Lower leg skin (tissue), 4 donors: ENCODE measurements at regions not wholly inside any gene's neighbourhood (a gene's known extent, or its start where the extent isn't known, plus 50 kb on each side); places are given as distances from the start of the nearest gene placed in this dataset.

Source experiments
- DNase-seq, 2 donors: peaks; one replicate each; pipeline ENCODE4 v3.0.0-alpha.2; 2019; ENCODE audit warnings: low spot score in 2 of 2
- H3K4me3 ChIP-seq: fragments of 200-600 bp; sonication (generic); 2 replicates; pipeline ENCODE4 v1.5.1; 2017; ENCODE audit warnings: mild to moderate bottlenecking, low read depth; ENCODE audit not compliant: poor library complexity, severe bottlenecking
- CTCF ChIP-seq, 3 donors: fragments of 450-650 bp; IDR thresholded peaks; one replicate each; pipeline ENCODE4 v1.5.1; 2016; ENCODE audit warnings: antibody characterized with exemption in 3 of 3, mild to moderate bottlenecking in 3 of 3, moderate library complexity in 2 of 3
- POLR2A ChIP-seq, 2 donors: fragments of 450-650 bp; IDR thresholded peaks; one replicate each; pipeline ENCODE4 v1.6.1; 2016 to 2017; ENCODE audit warnings: antibody characterized with exemption in 2 of 2, mild to moderate bottlenecking in 1 of 2, moderate library complexity in 1 of 2
- WGBS, 2 donors: methylation state at CpG; one replicate each; pipeline ENCODE4 v1.1.5; 2018; 5-methylcytosine and 5-hydroxymethylcytosine counted together
- intact Hi-C: fragments of 100-400 bp; cut with DNase I; formaldehyde crosslinking; loops from one replicate; pipeline ENCODE4 v1.15.0; 2023; ENCODE audit warnings: low total_unique reads

- intact Hi-C loops: no loop called here
- H3K4me3 ChIP-seq: no peak overlapping the region
- DNase-seq: no peak
- WGBS, 2 donors: 68 to 75% methylated on average over 18 of the region's 18 CpGs
- no peak for TF ChIP-seq POLR2A (IDR thresholded peaks at IDR 0.05)
- no peak for TF ChIP-seq CTCF (IDR thresholded peaks at IDR 0.05)
Observed at GRCh38 chr9:135022191-135022870, 65.1 kb upstream of the OLFM1 start.

GRCh38 chr9:135023088-135023785, 64.2 kb upstream of the OLFM1 start:
- DNase-seq: peak in 1 of 2 donors; percentile 59
- TF ChIP-seq CTCF (IDR thresholded peaks at IDR 0.05): no peak
- no peak for TF ChIP-seq POLR2A (IDR thresholded peaks at IDR 0.05)
- no peak overlapping the region for H3K4me3 ChIP-seq
- intact Hi-C loops: no loop called here
- WGBS, 2 donors: 43 to 45% methylated on average over 9 of the region's 9 CpGs

- no peak for DNase-seq
- intact Hi-C loops: no loop called here
- no peak overlapping the region for H3K4me3 ChIP-seq
- WGBS, 2 donors: 69 to 77% methylated on average over 15 of the region's 15 CpGs
- TF ChIP-seq POLR2A (IDR thresholded peaks at IDR 0.05) (no peak), CTCF (IDR thresholded peaks at IDR 0.05) (no peak)
Observed at GRCh38 chr9:135023786-135024405, 63.6 kb upstream of the OLFM1 start.

- no peak for DNase-seq
- 78 to 85% methylated on average over 13 of the region's 13 CpGs for WGBS, 2 donors
- H3K4me3 ChIP-seq: no peak overlapping the region
- intact Hi-C loops: no loop called here
- no peak for TF ChIP-seq POLR2A (IDR thresholded peaks at IDR 0.05)
- TF ChIP-seq CTCF (IDR thresholded peaks at IDR 0.05): no peak
Observed at GRCh38 chr9:135029463-135029862, 58.0 kb upstream of the OLFM1 start.

- WGBS, 2 donors: 69 to 73% methylated on average over 19 of the region's 19 CpGs
- TF ChIP-seq POLR2A (IDR thresholded peaks at IDR 0.05): no peak
- TF ChIP-seq CTCF (IDR thresholded peaks at IDR 0.05): no peak
- H3K4me3 ChIP-seq: no peak overlapping the region
- intact Hi-C loops: no loop called here
- DNase-seq: no peak
Observed at GRCh38 chr9:135029871-135030565, 57.5 kb upstream of the OLFM1 start.
